ENCODE measurements at regions not wholly inside any gene's neighbourhood (a gene's known extent, or its start where the extent isn't known, plus 50 kb on each side); places are given as distances from the start of the nearest gene placed in this dataset.
"Not testable (repeated sequence)": the region's sequence is repeated elsewhere in the genome, so short reads cannot be mapped to it uniquely, and the experiment has no call there.

- DNase-seq (ENCODE audit: extremely low read depth in 1 of 2, low read depth in 1 of 2): no peak
These were observed 251.6 kb downstream of the GATA3 start for GRCh38 chr10:8305876-8306652.

GRCh38 chr10:8306685-8307364 lies 252.3 kb downstream of the GATA3 start:
- no peak for DNase-seq (ENCODE audit: extremely low read depth in 1 of 2, low read depth in 1 of 2)

GRCh38 chr10:8310930-8311329 lies 256.4 kb downstream of the GATA3 start:
- DNase-seq (ENCODE audit: extremely low read depth in 1 of 2, low read depth in 1 of 2): no peak

GRCh38 chr10:8311526-8312070 lies 257.1 kb downstream of the GATA3 start:
- no peak for DNase-seq (ENCODE audit: extremely low read depth in 1 of 2, low read depth in 1 of 2)

GRCh38 chr10:8312079-8312478 lies 257.6 kb downstream of the GATA3 start:
- no peak for DNase-seq (ENCODE audit: extremely low read depth in 1 of 2, low read depth in 1 of 2)

GRCh38 chr10:8312781-8313180 lies 258.3 kb downstream of the GATA3 start:
- DNase-seq (ENCODE audit: extremely low read depth in 1 of 2, low read depth in 1 of 2): no peak

- no peak for DNase-seq (ENCODE audit: extremely low read depth in 1 of 2, low read depth in 1 of 2)
These were observed 260.0 kb downstream of the GATA3 start for GRCh38 chr10:8314486-8314885.

GRCh38 chr10:8315619-8316021 lies 261.1 kb downstream of the GATA3 start:
- DNase-seq (ENCODE audit: extremely low read depth in 1 of 2, low read depth in 1 of 2): no peak

- DNase-seq (ENCODE audit: extremely low read depth in 1 of 2, low read depth in 1 of 2): no peak
These were observed 261.8 kb downstream of the GATA3 start for GRCh38 chr10:8316284-8316683.

GRCh38 chr10:8318429-8318828 lies 263.9 kb downstream of the GATA3 start:
- DNase-seq (ENCODE audit: extremely low read depth in 1 of 2, low read depth in 1 of 2): not testable (repeated sequence)

- DNase-seq (ENCODE audit: extremely low read depth in 1 of 2, low read depth in 1 of 2): no peak
These were observed 264.5 kb downstream of the GATA3 start for GRCh38 chr10:8318956-8319355.

- no peak for DNase-seq (ENCODE audit: extremely low read depth in 1 of 2, low read depth in 1 of 2)
These were observed 265.2 kb downstream of the GATA3 start for GRCh38 chr10:8319704-8320103.

GRCh38 chr10:8321990-8322389 lies 267.5 kb downstream of the GATA3 start:
- DNase-seq (ENCODE audit: extremely low read depth in 1 of 2, low read depth in 1 of 2): no peak

- DNase-seq (ENCODE audit: extremely low read depth in 1 of 2, low read depth in 1 of 2): no peak
These were observed 269.1 kb downstream of the GATA3 start for GRCh38 chr10:8323428-8324054.

- DNase-seq (ENCODE audit: extremely low read depth in 1 of 2, low read depth in 1 of 2): peak in 1 of 2 donors; percentile 34
These were observed 270.8 kb downstream of the GATA3 start for GRCh38 chr10:8325024-8325980.

GRCh38 chr10:8326396-8327139 lies 272.1 kb downstream of the GATA3 start:
- no peak for DNase-seq (ENCODE audit: extremely low read depth in 1 of 2, low read depth in 1 of 2)

- no peak for DNase-seq (ENCODE audit: extremely low read depth in 1 of 2, low read depth in 1 of 2)
These were observed 272.6 kb downstream of the GATA3 start for GRCh38 chr10:8327140-8327423.

- peak in 1 of 2 donors; percentile 25 for DNase-seq (ENCODE audit: extremely low read depth in 1 of 2, low read depth in 1 of 2)
These were observed 276.9 kb downstream of the GATA3 start for GRCh38 chr10:8331387-8331786.

GRCh38 chr10:8331896-8332729 lies 277.6 kb downstream of the GATA3 start:
- DNase-seq (ENCODE audit: extremely low read depth in 1 of 2, low read depth in 1 of 2): peak; percentile 73 to 77

Data from stimulated activated CD8-positive, alpha-beta memory T cell treated with anti-CD3 and anti-CD28 coated beads, Interleukin-7, amount 100 ng/mL, for 48 hours (primary cell).